Mucosa of descending colon (tissue), 3 donors: ENCODE measurements at regions not wholly inside any gene's neighbourhood (a gene's known extent, or its start where the extent isn't known, plus 50 kb on each side); places are given as distances from the start of the nearest gene placed in this dataset.
A peak's percentile ranks its signal among the peaks of the same experiment; 100 is the strongest.

Experiments
- ATAC-seq: fragments of 200-7000 bp; cut with Tn5 transposase; one replicate; pipeline ENCODE4 v1.9.1; 2020; ENCODE audit warnings: mild to moderate bottlenecking, moderate library complexity
- DNase-seq, 3 donors: peaks; one replicate each; pipeline ENCODE4 v3.0.0-alpha.2; 2020
- H3K36me3 ChIP-seq: fragments of 200-600 bp; one replicate; pipeline ENCODE4 v1.8.0; 2021; ENCODE audit warnings: low read depth, mild to moderate bottlenecking
- H3K4me1 ChIP-seq: fragments of 200-600 bp; one replicate; pipeline ENCODE4 v1.8.0; 2021; ENCODE audit warnings: low read depth, mild to moderate bottlenecking
- H3K4me3 ChIP-seq: fragments of 200-600 bp; one replicate; pipeline ENCODE4 v1.8.0; 2021; ENCODE audit warnings: mild to moderate bottlenecking
- H3K9me3 ChIP-seq: fragments of 200-600 bp; one replicate; pipeline ENCODE4 v1.8.0; 2021; ENCODE audit warnings: mild to moderate bottlenecking
- CTCF ChIP-seq: fragments of 200-600 bp; IDR thresholded peaks from one replicate; pipeline ENCODE4 v1.8.0; 2022; ENCODE audit warnings: antibody characterized with exemption, mild to moderate bottlenecking
- intact Hi-C, 2 donors: fragments of 100-400 bp; cut with DNase I in 1 of 2; cut with micrococcal nuclease in 1 of 2; formaldehyde crosslinking; loops; one replicate each; pipeline versions ENCODE4 v1.11.0 to v1.11.1; 2022; cut with DNase I, micrococcal nuclease
- donor health status: DM: no; HTN: no; CAD: no; lungs with moderate emphysema.
- donor health status: DM: no; HTN: no; CAD: no.
- donor health status: DM: no; HTN: yes; CAD: no.

- no peak for TF ChIP-seq CTCF
- ATAC-seq (no peak), DNase-seq (no peak)
- intact Hi-C loops, result no loop called here
- Histone ChIP-seq H3K4me1 (no peaks in the 10 kb centered on the region), H3K9me3 (no peaks in the 10 kb centered on the region), H3K4me3 (no peak overlapping the region), H3K36me3 (no peaks in the 10 kb centered on the region)
Measured at GRCh38 chr9:115261656-115262081, 143.7 kb upstream of the TNC start.

- intact Hi-C loops, result no loop called here
- no peak for TF ChIP-seq CTCF
- ATAC-seq (peak; percentile 98), DNase-seq (peak; percentile 86 to 90 (median 89))
- H3K9me3 ChIP-seq, result no peaks in the 10 kb centered on the region
- no peaks in the 10 kb centered on the region for H3K4me1 ChIP-seq
- H3K4me3 ChIP-seq, result no peak overlapping the region
- H3K36me3 ChIP-seq, result no peaks in the 10 kb centered on the region
Measured at GRCh38 chr9:115262477-115262876, 144.5 kb upstream of the TNC start.

GRCh38 chr9:115262952-115263351, 145.0 kb upstream of the TNC start:
- ATAC-seq (no peak), DNase-seq (no peak)
- H3K4me3 ChIP-seq, result no peak overlapping the region
- no peaks in the 10 kb centered on the region for H3K4me1 ChIP-seq
- TF ChIP-seq CTCF, result no peak
- no peaks in the 10 kb centered on the region for H3K36me3 ChIP-seq
- intact Hi-C loops, result no loop called here
- H3K9me3 ChIP-seq, result no peaks in the 10 kb centered on the region

- no peak overlapping the region for H3K4me3 ChIP-seq
- no peaks in the 10 kb centered on the region for H3K36me3 ChIP-seq
- intact Hi-C loops, result no loop called here
Measured at GRCh38 chr9:115263371-115264075, 145.6 kb upstream of the TNC start.

GRCh38 chr9:115264313-115264712, 146.4 kb upstream of the TNC start:
- DNase-seq (no peak), ATAC-seq (no peak)
- intact Hi-C loops, result no loop called here
- Histone ChIP-seq H3K4me3 (no peak overlapping the region), H3K4me1 (no peaks in the 10 kb centered on the region), H3K9me3 (no peaks in the 10 kb centered on the region), H3K36me3 (no peaks in the 10 kb centered on the region)
- TF ChIP-seq CTCF, result no peak

More at GRCh38 chr9:115263371-115264075, 145.6 kb upstream of the TNC start:
- TF ChIP-seq CTCF, result no peak
- ATAC-seq, result no peak
- no peaks in the 10 kb centered on the region for H3K9me3 ChIP-seq
- no peaks in the 10 kb centered on the region for H3K4me1 ChIP-seq
- DNase-seq, result no peak
